HEK293 (cell line): ENCODE measurements at regions not wholly inside any gene's neighbourhood (a gene's known extent, or its start where the extent isn't known, plus 50 kb on each side); places are given as distances from the start of the nearest gene placed in this dataset.

ENCODE experiments used
- ATF2 ChIP-seq: fragments of 450-650 bp; formaldehyde crosslinking; IDR thresholded peaks from 2 replicates; pipeline ENCODE4 v1.5.1; 2016; ENCODE audit warnings: missing biosample characterization, missing genetic modification characterization, low read depth
- ZNF223 ChIP-seq: fragments of 450-650 bp; formaldehyde crosslinking; IDR thresholded peaks from 2 replicates; pipeline ENCODE4 v1.5.1; 2016; ENCODE audit warnings: missing biosample characterization, missing genetic modification characterization
- ZNF274 ChIP-seq, 2 experiments: fragments of 200-500 bp in 1 of 2; fragments of 450-650 bp in 1 of 2; sonication (Bioruptor generic) in 1 of 2; formaldehyde crosslinking in 1 of 2; IDR thresholded peaks; 2 replicates each; pipeline versions ENCODE4 v1.5.1 to v1.6.1; 2014 to 2016; ENCODE audit warnings: borderline replicate concordance in 1 of 2, inconsistent platforms in 1 of 2, low read length in 1 of 2, missing biosample characterization in 1 of 2, missing genetic modification characterization in 1 of 2
- ZNF324 ChIP-seq: fragments of 450-650 bp; formaldehyde crosslinking; IDR thresholded peaks from 2 replicates; pipeline ENCODE4 v1.5.1; 2016; ENCODE audit warnings: missing biosample characterization, missing genetic modification characterization
- ZNF639 ChIP-seq: fragments of 450-650 bp; formaldehyde crosslinking; IDR thresholded peaks from 2 replicates; pipeline ENCODE4 v1.5.1; 2016; ENCODE audit warnings: missing biosample characterization, missing genetic modification characterization

DNA sequence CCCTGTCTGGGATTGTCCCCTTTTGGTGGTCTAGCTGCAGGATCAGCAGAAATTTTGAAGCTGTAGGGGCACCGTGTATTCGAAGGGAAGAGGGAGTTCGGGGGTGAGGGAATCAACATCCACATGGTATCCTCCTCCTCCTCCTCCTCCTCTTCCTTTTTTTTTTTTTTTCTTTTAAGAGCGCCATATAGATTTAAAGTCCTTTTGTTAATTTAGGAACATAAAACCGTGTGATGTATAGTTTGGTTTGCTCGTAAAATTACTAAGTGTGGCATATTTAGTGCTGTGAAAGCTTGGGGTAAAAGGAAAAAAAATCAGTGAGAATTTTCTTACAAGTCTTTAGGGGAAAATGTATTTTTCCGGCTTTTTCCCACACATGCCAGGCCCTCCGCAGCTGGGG, 50.1 kb upstream of the GSE1 start:
- TF ChIP-seq ZNF274 (IDR thresholded peaks at IDR 0.05; ENCODE audit: low read length) (no peak), ZNF274 (tag by site-specific recombination; IDR thresholded peaks at IDR 0.05; ENCODE audit: borderline replicate concordance) (no peak), ZNF639 (tag by site-specific recombination) (no peak), ATF2 (no peak), ZNF324 (tag by site-specific recombination) (no peak), ZNF223 (tag by site-specific recombination) (no peak)
